ENCODE measurements at regions not wholly inside any gene's neighbourhood (a gene's known extent, or its start where the extent isn't known, plus 50 kb on each side); places are given as distances from the start of the nearest gene placed in this dataset.
"Not testable (repeated sequence)": the region's sequence is repeated elsewhere in the genome, so short reads cannot be mapped to it uniquely, and the experiment has no call there.

- H3K4me1 ChIP-seq; DNase-seq (ENCODE audit: low spot score in 2 of 2); H3K36me3 ChIP-seq (replicated peaks); H3K4me3 ChIP-seq; in situ Hi-C loops (cut with MboI; ENCODE audit: low sequenced_read_pairs); H3K27me3 ChIP-seq (ENCODE audit: low read depth); H3K9me3 ChIP-seq: not testable (repeated sequence)
These were observed 508.7 kb downstream of the RPIA start for GRCh38 chr2:89200247-89200527.

- H3K9me3 ChIP-seq; in situ Hi-C loops (cut with MboI; ENCODE audit: low sequenced_read_pairs); H3K27me3 ChIP-seq (ENCODE audit: low read depth); H3K4me1 ChIP-seq; H3K36me3 ChIP-seq (replicated peaks); H3K4me3 ChIP-seq; DNase-seq (ENCODE audit: low spot score in 2 of 2): not testable (repeated sequence)
These were observed 511.0 kb downstream of the RPIA start for GRCh38 chr2:89202518-89202917.

GRCh38 chr2:89205153-89205552 lies 513.7 kb downstream of the RPIA start:
- DNase-seq (ENCODE audit: low spot score in 2 of 2), result peak; percentile 11 to 82
- H3K4me3 ChIP-seq; H3K9me3 ChIP-seq; H3K27me3 ChIP-seq (ENCODE audit: low read depth); in situ Hi-C loops (cut with MboI; ENCODE audit: low sequenced_read_pairs); H3K4me1 ChIP-seq; H3K36me3 ChIP-seq (replicated peaks): not testable (repeated sequence)

GRCh38 chr2:89208144-89208932 lies 516.9 kb downstream of the RPIA start:
- H3K9me3 ChIP-seq; DNase-seq (ENCODE audit: low spot score in 2 of 2); H3K27me3 ChIP-seq (ENCODE audit: low read depth); H3K4me3 ChIP-seq; in situ Hi-C loops (cut with MboI; ENCODE audit: low sequenced_read_pairs); H3K4me1 ChIP-seq; H3K36me3 ChIP-seq (replicated peaks): not testable (repeated sequence)

GRCh38 chr2:89213151-89213550 lies 521.7 kb downstream of the RPIA start:
- H3K36me3 ChIP-seq (replicated peaks); H3K9me3 ChIP-seq; H3K4me1 ChIP-seq; in situ Hi-C loops (cut with MboI; ENCODE audit: low sequenced_read_pairs); H3K27me3 ChIP-seq (ENCODE audit: low read depth); H3K4me3 ChIP-seq: not testable (repeated sequence)
- DNase-seq (ENCODE audit: low spot score in 2 of 2), result peak in 1 of 2 experiments; percentile 10

GRCh38 chr2:89213811-89214210 lies 522.3 kb downstream of the RPIA start:
- H3K27me3 ChIP-seq (ENCODE audit: low read depth); H3K9me3 ChIP-seq; DNase-seq (ENCODE audit: low spot score in 2 of 2); H3K4me3 ChIP-seq; H3K4me1 ChIP-seq; in situ Hi-C loops (cut with MboI; ENCODE audit: low sequenced_read_pairs); H3K36me3 ChIP-seq (replicated peaks): not testable (repeated sequence)

- H3K27me3 ChIP-seq (ENCODE audit: low read depth); DNase-seq (ENCODE audit: low spot score in 2 of 2): not testable (repeated sequence)
These were observed 530.0 kb downstream of the RPIA start for GRCh38 chr2:89221474-89221873.

GRCh38 chr2:89222063-89222732 lies 530.7 kb downstream of the RPIA start:
- H3K27me3 ChIP-seq (ENCODE audit: low read depth); DNase-seq (ENCODE audit: low spot score in 2 of 2); H3K4me3 ChIP-seq; in situ Hi-C loops (cut with MboI; ENCODE audit: low sequenced_read_pairs); H3K4me1 ChIP-seq; H3K36me3 ChIP-seq (replicated peaks); H3K9me3 ChIP-seq: not testable (repeated sequence)

More at GRCh38 chr2:89221474-89221873, 530.0 kb downstream of the RPIA start:
- H3K36me3 ChIP-seq (replicated peaks); in situ Hi-C loops (cut with MboI; ENCODE audit: low sequenced_read_pairs); H3K4me3 ChIP-seq; H3K4me1 ChIP-seq; H3K9me3 ChIP-seq: not testable (repeated sequence)

- DNase-seq (ENCODE audit: low spot score in 2 of 2); H3K4me1 ChIP-seq; H3K9me3 ChIP-seq; H3K4me3 ChIP-seq; H3K27me3 ChIP-seq (ENCODE audit: low read depth); in situ Hi-C loops (cut with MboI; ENCODE audit: low sequenced_read_pairs); H3K36me3 ChIP-seq (replicated peaks): not testable (repeated sequence)
These were observed 533.3 kb downstream of the RPIA start for GRCh38 chr2:89224803-89225202.

GRCh38 chr2:89229979-89230378 lies 538.5 kb downstream of the RPIA start:
- H3K4me1 ChIP-seq; H3K4me3 ChIP-seq; H3K9me3 ChIP-seq; H3K36me3 ChIP-seq (replicated peaks); DNase-seq (ENCODE audit: low spot score in 2 of 2); in situ Hi-C loops (cut with MboI; ENCODE audit: low sequenced_read_pairs); H3K27me3 ChIP-seq (ENCODE audit: low read depth): not testable (repeated sequence)

GRCh38 chr2:89231241-89231640 lies 539.8 kb downstream of the RPIA start:
- H3K36me3 ChIP-seq (replicated peaks); in situ Hi-C loops (cut with MboI; ENCODE audit: low sequenced_read_pairs); H3K9me3 ChIP-seq; DNase-seq (ENCODE audit: low spot score in 2 of 2); H3K4me1 ChIP-seq; H3K27me3 ChIP-seq (ENCODE audit: low read depth); H3K4me3 ChIP-seq: not testable (repeated sequence)

GRCh38 chr2:89233931-89234330 lies 542.5 kb downstream of the RPIA start:
- H3K36me3 ChIP-seq (replicated peaks); in situ Hi-C loops (cut with MboI; ENCODE audit: low sequenced_read_pairs): not testable (repeated sequence)

GRCh38 chr2:89234818-89235466 lies 543.5 kb downstream of the RPIA start:
- in situ Hi-C loops (cut with MboI; ENCODE audit: low sequenced_read_pairs); H3K4me1 ChIP-seq; H3K9me3 ChIP-seq; H3K36me3 ChIP-seq (replicated peaks); DNase-seq (ENCODE audit: low spot score in 2 of 2); H3K27me3 ChIP-seq (ENCODE audit: low read depth); H3K4me3 ChIP-seq: not testable (repeated sequence)

More at GRCh38 chr2:89233931-89234330, 542.5 kb downstream of the RPIA start:
- H3K9me3 ChIP-seq; H3K4me3 ChIP-seq; H3K27me3 ChIP-seq (ENCODE audit: low read depth); DNase-seq (ENCODE audit: low spot score in 2 of 2); H3K4me1 ChIP-seq: not testable (repeated sequence)

- H3K4me3 ChIP-seq; H3K27me3 ChIP-seq (ENCODE audit: low read depth); H3K4me1 ChIP-seq; H3K36me3 ChIP-seq (replicated peaks); H3K9me3 ChIP-seq; DNase-seq (ENCODE audit: low spot score in 2 of 2); in situ Hi-C loops (cut with MboI; ENCODE audit: low sequenced_read_pairs): not testable (repeated sequence)
These were observed 545.5 kb downstream of the RPIA start for GRCh38 chr2:89236832-89237450.
